H9 (cell line): ENCODE measurements at regions not wholly inside any gene's neighbourhood (a gene's known extent, or its start where the extent isn't known, plus 50 kb on each side); places are given as distances from the start of the nearest gene placed in this dataset.

Experiments used
- DNase-seq: peaks from one replicate; pipeline ENCODE4 v3.0.0-alpha.2; 2017
- H2AFZ ChIP-seq: one replicate; pipeline ENCODE4 v1.6.1; 2013; ENCODE audit warnings: mild to moderate bottlenecking, low read length, control low read depth, moderate library complexity
- H2AK5ac ChIP-seq: 2 replicates; pipeline ENCODE4 v1.6.1; 2013; ENCODE audit warnings: low read length, control low read depth, mixed read lengths; ENCODE audit not compliant: insufficient read length
- H2BK120ac ChIP-seq: one replicate; pipeline ENCODE4 v1.6.1; 2013; ENCODE audit warnings: low read depth, mild to moderate bottlenecking, low read length, control low read depth, inconsistent platforms; ENCODE audit not compliant: poor library complexity, severe bottlenecking
- H2BK12ac ChIP-seq: 2 replicates; pipeline ENCODE4 v1.6.1; 2013; ENCODE audit warnings: low read length, control low read depth, mixed read lengths, low read depth; ENCODE audit not compliant: insufficient read length
- H2BK15ac ChIP-seq: 2 replicates; pipeline ENCODE4 v1.6.1; 2013; ENCODE audit warnings: low read depth, low read length, control low read depth
- H2BK20ac ChIP-seq: one replicate; pipeline ENCODE4 v1.6.1; 2013; ENCODE audit warnings: low read depth, mild to moderate bottlenecking, low read length, control low read depth, inconsistent platforms; ENCODE audit not compliant: poor library complexity, severe bottlenecking
- H2BK5ac ChIP-seq: 2 replicates; pipeline ENCODE4 v1.6.1; 2013; ENCODE audit warnings: low read length, control low read depth, mixed read lengths; ENCODE audit not compliant: insufficient read length
- H3K14ac ChIP-seq: 2 replicates; pipeline ENCODE4 v1.6.1; 2013; ENCODE audit warnings: low read length, control low read depth; ENCODE audit not compliant: insufficient read depth
- H3K18ac ChIP-seq: 2 replicates; pipeline ENCODE4 v1.6.1; 2013; ENCODE audit warnings: low read depth, mild to moderate bottlenecking, mixed read lengths, low read length, control low read depth; ENCODE audit not compliant: insufficient read length
- H3K23ac ChIP-seq: 2 replicates; pipeline ENCODE4 v1.6.1; 2013; ENCODE audit warnings: low read length, control low read depth, mixed read lengths, low read depth; ENCODE audit not compliant: insufficient read length
- H3K23me2 ChIP-seq: 2 replicates; pipeline ENCODE4 v1.6.1; 2013; ENCODE audit warnings: low read depth, mild to moderate bottlenecking, mixed read lengths, low read length, control low read depth; ENCODE audit not compliant: insufficient read length, poor library complexity, severe bottlenecking
- H3K27ac ChIP-seq: 2 replicates; pipeline ENCODE4 v1.5.1; 2013; ENCODE audit warnings: low read length, control low read depth, mixed read lengths, low read depth; ENCODE audit not compliant: insufficient read length
- H3K27me3 ChIP-seq: 2 replicates; pipeline ENCODE4 v1.6.1; 2013; ENCODE audit warnings: low read length, control low read depth, inconsistent platforms; ENCODE audit not compliant: insufficient read depth
- H3K4ac ChIP-seq: 2 replicates; pipeline ENCODE4 v1.6.1; 2013; ENCODE audit warnings: low read depth, mild to moderate bottlenecking, control low read depth, inconsistent platforms, low read length, moderate library complexity
- H3K4me1 ChIP-seq: 2 replicates; pipeline ENCODE4 v1.6.1; 2013; ENCODE audit warnings: low read length, control low read depth, inconsistent platforms; ENCODE audit not compliant: insufficient read depth
- H3K4me2 ChIP-seq: 2 replicates; pipeline ENCODE4 v1.6.1; 2013; ENCODE audit warnings: low read length, control low read depth, mixed read lengths; ENCODE audit not compliant: insufficient read length, insufficient read depth
- H3K56ac ChIP-seq: 2 replicates; pipeline ENCODE4 v1.6.1; 2013; ENCODE audit warnings: low read depth, mild to moderate bottlenecking, mixed read lengths, low read length, control low read depth; ENCODE audit not compliant: insufficient read length
- H3K79me1 ChIP-seq: 2 replicates; pipeline ENCODE4 v1.6.1; 2013; ENCODE audit warnings: low read depth, mild to moderate bottlenecking, moderate library complexity, low read length, control low read depth, inconsistent platforms; ENCODE audit not compliant: insufficient read depth, poor library complexity, severe bottlenecking
- H3K79me2 ChIP-seq: 2 replicates; pipeline ENCODE4 v1.6.1; 2013; ENCODE audit warnings: low read length, control low read depth, inconsistent platforms; ENCODE audit not compliant: insufficient read depth
- H3K9ac ChIP-seq: 2 replicates; pipeline ENCODE4 v1.6.1; 2013; ENCODE audit warnings: low read length, control low read depth, mixed read lengths; ENCODE audit not compliant: insufficient read length; ENCODE audit errors: extremely low read depth
- H3K9me3 ChIP-seq: one replicate; pipeline ENCODE4 v1.6.1; 2013; ENCODE audit warnings: low read depth, low read length, inconsistent platforms; ENCODE audit not compliant: control insufficient read depth
- H3T11ph ChIP-seq: one replicate; pipeline ENCODE4 v1.6.1; 2013; ENCODE audit warnings: mild to moderate bottlenecking, low read length, control low read depth, inconsistent platforms
- H4K20me1 ChIP-seq: one replicate; pipeline ENCODE4 v1.6.1; 2013; ENCODE audit not compliant: control insufficient read depth, insufficient read length, insufficient read depth
- H4K5ac ChIP-seq: 2 replicates; pipeline ENCODE4 v1.6.1; 2013; ENCODE audit warnings: low read depth, mild to moderate bottlenecking, mixed read lengths, low read length, control low read depth; ENCODE audit not compliant: insufficient read length
- H4K8ac ChIP-seq: replicated peaks from 2 replicates; pipeline ENCODE4 v1.6.1; 2013; ENCODE audit warnings: low read length, control low read depth, mixed read lengths, low read depth; ENCODE audit not compliant: insufficient read length
- H4K91ac ChIP-seq: 2 replicates; pipeline ENCODE4 v1.6.1; 2013; ENCODE audit warnings: low read depth, mild to moderate bottlenecking, moderate library complexity, mixed read lengths, low read length, control low read depth; ENCODE audit not compliant: insufficient read length
- H3K27ac Mint-ChIP-seq, 3 experiments: 2 replicates in 2 of 3; 3 replicates in 1 of 3; pipeline ENCODE4 v1.8.0; 2020 to 2021; ENCODE audit warnings: mixed read lengths in 3 of 3, mild to moderate bottlenecking in 1 of 3, moderate library complexity in 1 of 3
- H3K27me3 Mint-ChIP-seq: 2 replicates; pipeline ENCODE4 v1.8.0; 2021; ENCODE audit warnings: low read depth, mild to moderate bottlenecking, moderate library complexity, mixed read lengths
- H3K36me3 Mint-ChIP-seq, 3 experiments: 2 replicates in 2 of 3; 3 replicates in 1 of 3; pipeline ENCODE4 v1.8.0; 2020 to 2021; ENCODE audit warnings: low read depth in 3 of 3, mixed read lengths in 3 of 3; ENCODE audit not compliant: insufficient read depth in 1 of 3
- H3K4me1 Mint-ChIP-seq, 2 experiments: 2 replicates each; pipeline ENCODE4 v1.8.0; 2020; ENCODE audit warnings: mixed read lengths in 2 of 2
- H3K4me3 Mint-ChIP-seq, 2 experiments: 2 replicates in 1 of 2; 3 replicates in 1 of 2; pipeline ENCODE4 v1.8.0; 2020 to 2021; ENCODE audit warnings: mild to moderate bottlenecking in 2 of 2, mixed read lengths in 2 of 2, moderate library complexity in 1 of 2
- H3K9me3 Mint-ChIP-seq, 2 experiments: 2 replicates in 1 of 2; 3 replicates in 1 of 2; pipeline ENCODE4 v1.8.0; 2020; ENCODE audit warnings: mild to moderate bottlenecking in 2 of 2, mixed read lengths in 2 of 2, moderate library complexity in 1 of 2
- CTCF ChIP-seq: fragments of 200-600 bp; sonication (generic); conservative IDR thresholded peaks from 3 replicates; pipeline ENCODE4 v1.8.0; 2021; ENCODE audit warnings: antibody characterized with exemption, mild to moderate bottlenecking
- WGBS: extraction: QIAGEN DNeasy Blood & Tissue Kit; methylation state at CpG from one replicate; pipeline ENCODE4 v1.1.7; 2013; ENCODE audit warnings: missing lambda C conversion rate, low lambda C conversion rate, mixed read lengths; ENCODE audit not compliant: insufficient read length; ENCODE audit errors: extremely low coverage; 5-methylcytosine and 5-hydroxymethylcytosine counted together

- Histone ChIP-seq H3K27me3 (no peaks in the 10 kb centered on the region), H2BK12ac (no peak overlapping the region), H2BK20ac (no peak overlapping the region), H2AK5ac (no peak overlapping the region), H4K91ac (no peak overlapping the region), H3T11ph (no peak overlapping the region), H3K23ac (no peak overlapping the region), H3K4ac (no peak overlapping the region), H3K9me3 (no peaks in the 10 kb centered on the region), H3K14ac (no peak overlapping the region), H2BK15ac (no peak overlapping the region), H2BK5ac (no peak overlapping the region), H4K20me1 (no peaks in the 10 kb centered on the region), H3K79me2 (no peaks in the 10 kb centered on the region), H3K18ac (no peak overlapping the region), H3K4me2 (no peak overlapping the region), H3K4me1 (no peaks in the 10 kb centered on the region; the same call in 1 of the 2 replicates), H3K79me1 (no peaks in the 10 kb centered on the region), H4K8ac (no peak overlapping the region), H2AFZ (no peak overlapping the region), H3K9ac (no peak overlapping the region), H3K23me2 (no peaks in the 10 kb centered on the region), H3K56ac (no peak overlapping the region), H3K27ac (no peak overlapping the region), H4K5ac (no peak overlapping the region), H2BK120ac (no peak overlapping the region)
- Mint-ChIP-seq H3K36me3 (no peaks in the 10 kb centered on the region; a peak in 1 of 7 replicates), H3K27me3 (peaks cover 31% of the 10 kb centered on the region), H3K4me1 (peaks cover 10 to 14% of the 10 kb centered on the region in 2 experiments), H3K9me3 (no peaks in the 10 kb centered on the region; a peak in 1 of 5 replicates), H3K27ac (no peak overlapping the region; a peak in 1 of 7 replicates), H3K4me3 (no peak overlapping the region)
- WGBS: no CpG with 5 or more reads among the region's 6 CpGs
- 0 out of 3 replicates have a peak, but pooled peaks have one; percentile 14 for TF ChIP-seq CTCF
- DNase-seq: peak; percentile 17
Observed at GRCh38 chr1:5599541-5599940, 392.7 kb downstream of the NPHP4 start.
